PC-3 (cell line): ENCODE measurements at regions not wholly inside any gene's neighbourhood (a gene's known extent, or its start where the extent isn't known, plus 50 kb on each side); places are given as distances from the start of the nearest gene placed in this dataset.

Experiments used
- ATAC-seq: fragments of 200-7000 bp; cut with Tn5 transposase; 2 replicates; pipeline ENCODE4 v1.9.1; 2020; ENCODE audit warnings: mild to moderate bottlenecking, moderate library complexity
- BruUV-seq: library from RNA; stranded (reverse); fragments of 400-500 nt; replicated peaks from 2 replicates; lab custom pipeline; 2021; lab: Mats Ljungman, UMichigan
- CTCF ChIA-PET: fragments of 300-600 bp; sonication (Branson Sonifier 250); formaldehyde crosslinking; loops from one replicate; lab custom pipeline; 2022; ENCODE audit warnings: antibody characterized with exemption; lab: Charles Lee
- POLR2A ChIA-PET: fragments of 300-600 bp; sonication (Branson Sonifier 250); formaldehyde crosslinking; loops from one replicate; lab custom pipeline; 2022; ENCODE audit warnings: antibody characterized with exemption; ENCODE audit not compliant: unreplicated experiment; lab: Charles Lee
- DNase-seq: peaks from one replicate; pipeline ENCODE4 v3.0.0-alpha.2; 2015
- H2AFZ ChIP-seq: fragments of 300-600 bp; sonication (generic); 2 replicates; pipeline ENCODE4 v1.6.0; 2016; ENCODE audit warnings: antibody characterized with exemption, low read length
- H3F3A ChIP-seq: fragments of 300-600 bp; sonication (generic); one replicate; pipeline ENCODE4 v1.6.0; 2017; ENCODE audit warnings: antibody characterized with exemption, low read length, control low read depth, mild to moderate bottlenecking; ENCODE audit not compliant: unreplicated experiment
- H3K27ac ChIP-seq: fragments of 300-600 bp; sonication (generic); 2 replicates; pipeline ENCODE4 v1.5.1; 2016; ENCODE audit warnings: mild to moderate bottlenecking, low read length
- H3K27me3 ChIP-seq: fragments of 300-600 bp; sonication (generic); 2 replicates; pipeline ENCODE4 v1.6.1; 2016; ENCODE audit warnings: low read length, mixed read lengths
- H3K36me3 ChIP-seq: fragments of 300-600 bp; sonication (generic); 2 replicates; pipeline ENCODE4 v1.6.1; 2016; ENCODE audit warnings: low read depth, mixed run types, low read length, mixed read lengths
- H3K4me1 ChIP-seq: fragments of 300-600 bp; sonication (generic); 2 replicates; pipeline ENCODE4 v1.5.1; 2016; ENCODE audit warnings: low read length; ENCODE audit not compliant: insufficient read depth
- H3K4me2 ChIP-seq: fragments of 300-600 bp; sonication (generic); 2 replicates; pipeline ENCODE4 v1.6.0; 2016; ENCODE audit warnings: low read length
- H3K4me3 ChIP-seq: fragments of 300-600 bp; sonication (generic); 2 replicates; pipeline ENCODE4 v1.5.1; 2016; ENCODE audit warnings: mild to moderate bottlenecking, low read length, mixed read lengths
- H3K79me2 ChIP-seq: fragments of 300-600 bp; sonication (generic); 2 replicates; pipeline ENCODE4 v1.6.1; 2017; ENCODE audit warnings: low read length, mixed read lengths
- H3K9ac ChIP-seq: fragments of 300-600 bp; sonication (generic); 2 replicates; pipeline ENCODE4 v1.6.0; 2016; ENCODE audit warnings: mild to moderate bottlenecking, low read length
- H3K9me2 ChIP-seq: fragments of 300-600 bp; sonication (generic); replicated peaks from 2 replicates; pipeline ENCODE4 v1.6.1; 2016; ENCODE audit warnings: mixed run types, low read length, mixed read lengths
- H3K9me3 ChIP-seq: fragments of 300-600 bp; sonication (generic); 2 replicates; pipeline ENCODE4 v1.6.1; 2016; ENCODE audit warnings: low read length, mixed read lengths
- H4K20me1 ChIP-seq: fragments of 300-600 bp; sonication (generic); 2 replicates; pipeline ENCODE4 v1.6.1; 2016; ENCODE audit warnings: low read length, mixed read lengths
- EZH2 ChIP-seq: fragments of 300-600 bp; sonication (generic); IDR thresholded peaks from one replicate; pipeline ENCODE4 v1.6.1; 2017; ENCODE audit warnings: antibody characterized with exemption, mild to moderate bottlenecking, low read length; ENCODE audit not compliant: unreplicated experiment
- EZH2phosphoT487 ChIP-seq: fragments of 300-600 bp; sonication (generic); IDR thresholded peaks from 2 replicates; pipeline ENCODE4 v1.6.1; 2018; ENCODE audit warnings: mild to moderate bottlenecking, antibody characterized with exemption, low read length, borderline replicate concordance
- intact Hi-C: fragments of 100-400 bp; cut with micrococcal nuclease; formaldehyde crosslinking; loops from 2 replicates; pipeline ENCODE4 v1.9.0; 2023
- TF ChIP-seq, protein P1 (sequence below): fragments of 300-600 bp; sonication (generic); conservative IDR thresholded peaks from 2 replicates; pipeline ENCODE4 v1.5.1; 2017; ENCODE audit warnings: antibody characterized with exemption, low read depth, mild to moderate bottlenecking, low read length

DNA sequence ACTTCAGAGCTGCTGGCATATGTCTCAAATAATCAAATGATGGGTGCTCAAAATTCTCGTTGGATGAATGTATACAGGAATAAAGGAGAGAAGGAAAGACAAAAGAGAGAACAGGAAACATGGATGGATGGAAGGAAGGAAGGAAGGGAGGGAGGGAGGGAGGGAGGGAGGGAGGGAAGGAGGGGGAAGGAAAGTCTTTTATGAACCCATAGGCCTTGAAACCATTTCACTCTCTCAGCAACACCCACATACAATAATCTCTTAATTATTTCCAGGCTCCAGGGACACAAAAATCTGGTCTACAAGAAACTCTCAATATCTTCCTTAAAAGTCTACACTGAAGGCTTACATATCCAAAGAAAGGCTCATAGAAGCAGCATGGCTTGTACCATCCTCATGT, 363.4 kb upstream of the TMPO start:
- Histone ChIP-seq H3K9me3 (no peaks in the 10 kb centered on the region), H4K20me1 (no peaks in the 10 kb centered on the region), H3K79me2 (no peaks in the 10 kb centered on the region), H3K4me3 (no peak overlapping the region), H3K4me2 (no peak overlapping the region), H3K27me3 (0 out of 2 replicates have a peak, but pooled peaks cover 3% of the 10 kb centered on the region), H3F3A (no peaks in the 10 kb centered on the region), H3K4me1 (no peaks in the 10 kb centered on the region), H2AFZ (no peak overlapping the region), H3K27ac (no peak overlapping the region), H3K9ac (no peak overlapping the region), H3K9me2 (no peaks in the 10 kb centered on the region), H3K36me3 (no peaks in the 10 kb centered on the region)
- DNase-seq, result no peak
- intact Hi-C loops, result no loop called here
- BruUV-seq, result no TSS peak
- TF ChIP-seq, protein P1, sequence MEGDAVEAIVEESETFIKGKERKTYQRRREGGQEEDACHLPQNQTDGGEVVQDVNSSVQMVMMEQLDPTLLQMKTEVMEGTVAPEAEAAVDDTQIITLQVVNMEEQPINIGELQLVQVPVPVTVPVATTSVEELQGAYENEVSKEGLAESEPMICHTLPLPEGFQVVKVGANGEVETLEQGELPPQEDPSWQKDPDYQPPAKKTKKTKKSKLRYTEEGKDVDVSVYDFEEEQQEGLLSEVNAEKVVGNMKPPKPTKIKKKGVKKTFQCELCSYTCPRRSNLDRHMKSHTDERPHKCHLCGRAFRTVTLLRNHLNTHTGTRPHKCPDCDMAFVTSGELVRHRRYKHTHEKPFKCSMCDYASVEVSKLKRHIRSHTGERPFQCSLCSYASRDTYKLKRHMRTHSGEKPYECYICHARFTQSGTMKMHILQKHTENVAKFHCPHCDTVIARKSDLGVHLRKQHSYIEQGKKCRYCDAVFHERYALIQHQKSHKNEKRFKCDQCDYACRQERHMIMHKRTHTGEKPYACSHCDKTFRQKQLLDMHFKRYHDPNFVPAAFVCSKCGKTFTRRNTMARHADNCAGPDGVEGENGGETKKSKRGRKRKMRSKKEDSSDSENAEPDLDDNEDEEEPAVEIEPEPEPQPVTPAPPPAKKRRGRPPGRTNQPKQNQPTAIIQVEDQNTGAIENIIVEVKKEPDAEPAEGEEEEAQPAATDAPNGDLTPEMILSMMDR, result no peak
- TF ChIP-seq EZH2phosphoT487, result no peak
- no peak for TF ChIP-seq EZH2
- no peak for ATAC-seq
- POLR2A ChIA-PET, result no interaction called here
- CTCF ChIA-PET, result no interaction called here

DNA sequence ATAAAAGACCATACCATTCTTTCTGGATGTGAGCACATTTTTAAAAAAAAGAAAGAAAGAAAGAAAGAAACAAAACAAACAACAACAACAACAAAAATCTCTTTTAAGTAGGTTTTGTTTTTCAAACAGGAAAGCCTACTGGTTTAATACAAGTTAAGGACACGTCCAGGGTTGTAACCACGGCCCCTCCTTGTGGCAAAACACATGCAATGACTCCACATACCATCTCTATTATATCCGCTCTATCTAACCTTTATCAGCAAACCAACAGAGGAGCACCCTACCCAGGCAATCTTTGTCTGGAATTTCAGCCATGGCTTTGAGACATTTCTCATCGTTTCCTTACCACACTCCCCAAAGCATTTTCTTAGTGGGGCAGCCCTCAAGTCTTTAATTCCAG, 360.5 kb upstream of the TMPO start:
- Histone ChIP-seq H2AFZ (no peak overlapping the region), H3K9me3 (no peaks in the 10 kb centered on the region), H3F3A (no peaks in the 10 kb centered on the region), H3K79me2 (no peaks in the 10 kb centered on the region), H3K4me2 (no peak overlapping the region), H4K20me1 (no peaks in the 10 kb centered on the region), H3K36me3 (no peaks in the 10 kb centered on the region), H3K4me3 (no peak overlapping the region), H3K9me2 (no peaks in the 10 kb centered on the region), H3K27ac (no peak overlapping the region), H3K4me1 (no peaks in the 10 kb centered on the region), H3K9ac (no peak overlapping the region), H3K27me3 (0 out of 2 replicates have a peak, but pooled peaks cover 3% of the 10 kb centered on the region)
- DNase-seq, result peak; percentile 33
- intact Hi-C loops, result no loop called here
- TF ChIP-seq EZH2phosphoT487, result no peak
- no peak for TF ChIP-seq EZH2
- TF ChIP-seq, protein P1, result peak; percentile 41
- BruUV-seq, result no TSS peak
- POLR2A ChIA-PET, result no interaction called here
- CTCF ChIA-PET, result no interaction called here
- ATAC-seq, result peak; percentile 38; the same call in 1 of the 2 replicates

DNA sequence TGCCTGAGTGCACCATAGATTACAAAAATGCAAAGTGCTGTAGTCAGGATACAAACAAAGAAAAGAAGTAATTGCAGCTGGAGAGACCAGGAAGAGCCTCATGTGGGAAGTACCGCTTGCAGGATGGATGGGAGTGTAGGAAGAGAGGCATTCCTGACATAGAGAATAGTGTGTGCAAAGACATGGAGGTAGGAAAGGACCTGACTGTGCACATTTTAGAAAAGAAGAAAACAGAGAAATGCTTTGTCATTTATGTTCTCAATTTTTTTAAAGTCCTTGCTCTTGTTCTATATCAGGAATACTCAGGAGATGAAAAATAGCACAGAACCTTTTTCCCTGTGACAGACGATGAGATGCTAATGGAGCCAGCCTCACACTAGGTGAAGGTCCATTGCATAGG, 358.7 kb upstream of the TMPO start:
- H3K4me1 ChIP-seq, result no peaks in the 10 kb centered on the region
- no peak overlapping the region for H3K4me2 ChIP-seq
- ATAC-seq (no peak), DNase-seq (no peak)
- 0 out of 2 replicates have a peak, but pooled peaks cover 7% of the 10 kb centered on the region for H3K27me3 ChIP-seq
- no peak overlapping the region for H2AFZ ChIP-seq
- ChIA-PET POLR2A (no interaction called here), CTCF (no interaction called here)
- no peaks in the 10 kb centered on the region for H3F3A ChIP-seq
- no TSS peak for BruUV-seq
- TF ChIP-seq EZH2phosphoT487, result no peak
- TF ChIP-seq, protein P1, result no peak
- TF ChIP-seq EZH2, result no peak
- H4K20me1 ChIP-seq, result no peaks in the 10 kb centered on the region
- no peak overlapping the region for H3K27ac ChIP-seq
- H3K79me2 ChIP-seq, result no peaks in the 10 kb centered on the region
- intact Hi-C loops, result no loop called here
- no peak overlapping the region for H3K9ac ChIP-seq
- H3K36me3 ChIP-seq, result no peaks in the 10 kb centered on the region
- H3K9me2 ChIP-seq, result no peaks in the 10 kb centered on the region
- no peak overlapping the region for H3K4me3 ChIP-seq
- no peaks in the 10 kb centered on the region for H3K9me3 ChIP-seq
